OCI-LY1 (cell line): ENCODE measurements at regions not wholly inside any gene's neighbourhood (a gene's known extent, or its start where the extent isn't known, plus 50 kb on each side); places are given as distances from the start of the nearest gene placed in this dataset.

Experiments used
- H2AFZ ChIP-seq: fragments of 200-600 bp; sonication (generic), shearing (Covaris generic); 2 replicates; pipeline ENCODE4 v1.6.0; 2014; ENCODE audit warnings: antibody characterized with exemption, mild to moderate bottlenecking, low read length
- H3F3A ChIP-seq: fragments of 200-600 bp; sonication (generic), shearing (Covaris generic); 2 replicates; pipeline ENCODE4 v1.6.0; 2014; ENCODE audit warnings: mild to moderate bottlenecking, antibody characterized with exemption, low read length, moderate library complexity; ENCODE audit not compliant: insufficient read depth
- H3K27ac ChIP-seq: fragments of 200-600 bp; sonication (generic); 2 replicates; pipeline ENCODE4 v1.5.1; 2014; ENCODE audit warnings: low read length, mixed run types, mild to moderate bottlenecking, low read depth; ENCODE audit not compliant: poor library complexity, severe bottlenecking
- H3K27me3 ChIP-seq: fragments of 200-600 bp; sonication (generic); 2 replicates; pipeline ENCODE4 v1.6.0; 2014; ENCODE audit warnings: antibody characterized with exemption, mild to moderate bottlenecking, low read length, moderate library complexity; ENCODE audit not compliant: insufficient read depth
- H3K36me3 ChIP-seq: fragments of 200-600 bp; sonication (generic); 2 replicates; pipeline ENCODE4 v1.6.1; 2014; ENCODE audit warnings: mild to moderate bottlenecking, antibody characterized with exemption, low read length, moderate library complexity, mixed read lengths; ENCODE audit not compliant: insufficient read depth
- H3K4me1 ChIP-seq: fragments of 200-600 bp; sonication (generic); 2 replicates; pipeline ENCODE4 v1.5.1; 2014; ENCODE audit warnings: mild to moderate bottlenecking, low read length, moderate library complexity; ENCODE audit not compliant: insufficient read depth, severe bottlenecking
- H3K4me2 ChIP-seq: fragments of 200-600 bp; sonication (generic), shearing (Covaris generic); 2 replicates; pipeline ENCODE4 v1.6.1; 2014; ENCODE audit warnings: low read length
- H3K4me3 ChIP-seq: fragments of 200-600 bp; sonication (generic); 2 replicates; pipeline ENCODE4 v1.5.1; 2014; ENCODE audit warnings: low read length, low read depth, mild to moderate bottlenecking, mixed read lengths; ENCODE audit not compliant: poor library complexity, severe bottlenecking
- H3K79me2 ChIP-seq: fragments of 200-600 bp; shearing (Covaris generic); 2 replicates; pipeline ENCODE4 v1.6.1; 2016; ENCODE audit warnings: mixed run types, low read length, mixed read lengths; ENCODE audit not compliant: insufficient read depth
- H3K9ac ChIP-seq: fragments of 200-600 bp; sonication (generic), shearing (Covaris generic); 2 replicates; pipeline ENCODE4 v1.6.1; 2014; ENCODE audit warnings: mild to moderate bottlenecking, low read length, mixed read lengths
- H3K9me2 ChIP-seq: fragments of 200-600 bp; sonication (generic), shearing (Covaris generic); 2 replicates; pipeline ENCODE4 v1.6.1; 2014; ENCODE audit warnings: low read depth, mild to moderate bottlenecking, low read length, mixed read lengths
- H3K9me3 ChIP-seq: fragments of 200-600 bp; shearing (Covaris generic); 2 replicates; pipeline ENCODE4 v1.6.1; 2014; ENCODE audit warnings: low read length, mixed read lengths
- H4K20me1 ChIP-seq: fragments of 200-600 bp; sonication (generic), shearing (Covaris generic); 2 replicates; pipeline ENCODE4 v1.6.0; 2016; ENCODE audit warnings: mild to moderate bottlenecking, low read length; ENCODE audit not compliant: insufficient read depth
- CTCF ChIP-seq: fragments of 200-600 bp; sonication (generic), shearing (Covaris generic); IDR thresholded peaks from 2 replicates; pipeline ENCODE4 v1.5.1; 2017; ENCODE audit warnings: mild to moderate bottlenecking, antibody characterized with exemption, low read length, moderate library complexity, mixed read lengths
- EZH2 ChIP-seq: fragments of 200-600 bp; sonication (generic), shearing (Covaris generic); IDR thresholded peaks from 2 replicates; pipeline ENCODE4 v1.8.0; 2017; ENCODE audit warnings: borderline replicate concordance, mixed run types, mild to moderate bottlenecking, antibody characterized with exemption, low read length, moderate library complexity, mixed read lengths

- H3K4me1 ChIP-seq = peaks cover 16% of the 10 kb centered on the region
- H3K9ac ChIP-seq = no peak overlapping the region
- no peaks in the 10 kb centered on the region for H3K27me3 ChIP-seq
- no peak overlapping the region for H3K4me3 ChIP-seq
- no peaks in the 10 kb centered on the region for H3K36me3 ChIP-seq
- no peak overlapping the region for H2AFZ ChIP-seq
- H3K9me3 ChIP-seq = peaks cover 11% of the 10 kb centered on the region; the same call in 1 of the 2 replicates
- no peaks in the 10 kb centered on the region for H3F3A ChIP-seq
- H3K79me2 ChIP-seq = no peaks in the 10 kb centered on the region
- H3K4me2 ChIP-seq = no peak overlapping the region
- no peaks in the 10 kb centered on the region for H3K9me2 ChIP-seq
- no peak overlapping the region for H3K27ac ChIP-seq
- H4K20me1 ChIP-seq = no peaks in the 10 kb centered on the region
- no peak for TF ChIP-seq EZH2
- TF ChIP-seq CTCF = no peak
Observed at GRCh38 chr2:8054070-8054469, 627.8 kb upstream of the ID2 start.

DNA sequence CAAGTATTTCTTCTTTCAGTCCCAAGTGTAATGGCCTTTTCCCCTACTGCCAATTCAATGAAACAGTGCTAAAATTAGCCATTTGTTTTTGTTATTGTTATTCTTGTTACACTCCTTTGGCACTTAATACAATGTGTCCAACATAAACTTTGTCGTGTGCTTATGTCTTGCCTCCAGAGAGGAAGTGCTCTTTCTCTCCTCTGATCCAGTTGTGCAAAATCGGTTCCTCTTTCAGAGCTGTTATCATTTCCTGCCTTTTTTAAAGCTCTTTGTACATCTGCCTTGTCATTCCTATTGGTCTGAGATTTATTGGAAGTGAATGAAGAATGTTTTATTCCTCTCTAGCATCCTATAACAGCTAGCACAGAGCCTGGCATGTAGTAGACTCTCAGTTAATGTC, 623.2 kb upstream of the ID2 start:
- Histone ChIP-seq H3K36me3 (no peaks in the 10 kb centered on the region), H3F3A (no peaks in the 10 kb centered on the region), H3K9ac (no peak overlapping the region), H2AFZ (no peak overlapping the region), H3K9me3 (peaks cover 11% of the 10 kb centered on the region; the same call in 1 of the 2 replicates), H3K79me2 (no peaks in the 10 kb centered on the region), H3K27me3 (no peaks in the 10 kb centered on the region), H4K20me1 (no peaks in the 10 kb centered on the region), H3K4me2 (no peak overlapping the region), H3K27ac (no peak overlapping the region), H3K9me2 (no peaks in the 10 kb centered on the region), H3K4me3 (no peak overlapping the region), H3K4me1 (peaks cover 20% of the 10 kb centered on the region)
- TF ChIP-seq EZH2 (no peak), CTCF (no peak)

DNA sequence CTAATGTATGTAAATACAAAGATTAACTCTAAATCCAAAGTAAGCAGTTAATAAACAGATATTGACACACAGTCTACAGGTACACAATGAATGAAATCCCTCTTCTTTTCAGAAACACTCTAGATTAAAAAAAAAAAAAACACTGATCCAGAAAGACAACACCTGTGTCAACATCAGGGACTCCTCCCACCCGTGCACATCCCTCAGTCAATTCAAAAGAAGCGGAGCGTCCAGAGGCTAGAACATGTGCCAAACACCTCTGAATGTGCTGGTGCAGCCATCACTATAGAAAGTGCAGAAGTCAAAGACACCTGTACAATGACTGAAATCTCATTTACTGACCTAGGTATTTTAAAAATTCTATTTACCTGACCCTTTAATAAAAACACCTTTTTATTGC, 622.6 kb upstream of the ID2 start:
- Histone ChIP-seq H3K4me3 (no peak overlapping the region), H3K27me3 (no peaks in the 10 kb centered on the region), H3F3A (no peaks in the 10 kb centered on the region), H3K9me3 (peaks cover 11% of the 10 kb centered on the region; the same call in 1 of the 2 replicates), H4K20me1 (no peaks in the 10 kb centered on the region), H3K79me2 (no peaks in the 10 kb centered on the region), H3K4me2 (no peak overlapping the region), H3K27ac (no peak overlapping the region), H3K9me2 (no peaks in the 10 kb centered on the region), H3K36me3 (no peaks in the 10 kb centered on the region), H2AFZ (no peak overlapping the region), H3K4me1 (peaks cover 20% of the 10 kb centered on the region), H3K9ac (no peak overlapping the region)
- TF ChIP-seq EZH2 (no peak), CTCF (no peak)
